GM18868 (cell line): ENCODE measurements at regions not wholly inside any gene's neighbourhood (a gene's known extent, or its start where the extent isn't known, plus 50 kb on each side); places are given as distances from the start of the nearest gene placed in this dataset.

Experiments used
- ATAC-seq: cut with Tn5 transposase; IDR thresholded peaks from one replicate; pipeline ENCODE4 v1.9.1; 2021; ENCODE audit warnings: mild to moderate bottlenecking, moderate library complexity; ENCODE audit not compliant: unreplicated experiment

GRCh38 chr7:131197920-131198615, 129.6 kb upstream of the MKLN1 start:
- no peak for ATAC-seq

- ATAC-seq = no peak
Measured at GRCh38 chr7:131202451-131202850, 125.2 kb upstream of the MKLN1 start.

GRCh38 chr7:131203291-131203976, 124.2 kb upstream of the MKLN1 start:
- ATAC-seq = no peak

GRCh38 chr7:131208777-131209176, 118.9 kb upstream of the MKLN1 start:
- no peak for ATAC-seq

- ATAC-seq = no peak
Measured at GRCh38 chr7:131210618-131211017, 117.1 kb upstream of the MKLN1 start.

GRCh38 chr7:131211500-131211899, 116.2 kb upstream of the MKLN1 start:
- no peak for ATAC-seq

GRCh38 chr7:131212114-131212513, 115.6 kb upstream of the MKLN1 start:
- ATAC-seq = no peak

GRCh38 chr7:131218727-131219128, 108.9 kb upstream of the MKLN1 start:
- peak; percentile 79 for ATAC-seq

- ATAC-seq = no peak
Measured at GRCh38 chr7:131219312-131220041, 108.2 kb upstream of the MKLN1 start.

- no peak for ATAC-seq
Measured at GRCh38 chr7:131221061-131221460, 106.6 kb upstream of the MKLN1 start.

- no peak for ATAC-seq
Measured at GRCh38 chr7:131222171-131222570, 105.5 kb upstream of the MKLN1 start.

GRCh38 chr7:131223151-131223550, 104.5 kb upstream of the MKLN1 start:
- no peak for ATAC-seq

- ATAC-seq = no peak
Measured at GRCh38 chr7:131224996-131225395, 102.7 kb upstream of the MKLN1 start.

- ATAC-seq = no peak
Measured at GRCh38 chr7:131225619-131226513, 101.8 kb upstream of the MKLN1 start.

GRCh38 chr7:131226514-131226865, 101.2 kb upstream of the MKLN1 start:
- no peak for ATAC-seq

GRCh38 chr7:131231381-131232220, 96.1 kb upstream of the MKLN1 start:
- ATAC-seq = peak; percentile 71

GRCh38 chr7:131232768-131233167, 94.9 kb upstream of the MKLN1 start:
- ATAC-seq = no peak

GRCh38 chr7:131233193-131233592, 94.5 kb upstream of the MKLN1 start:
- ATAC-seq = no peak

GRCh38 chr7:131234719-131235488, 92.8 kb upstream of the MKLN1 start:
- ATAC-seq = no peak
